Urothelium cell line (cell line): ENCODE measurements at regions not wholly inside any gene's neighbourhood (a gene's known extent, or its start where the extent isn't known, plus 50 kb on each side); places are given as distances from the start of the nearest gene placed in this dataset.
A peak's percentile ranks its signal among the peaks of the same experiment; 100 is the strongest.

Experiments used
- DNase-seq: peaks from one replicate; pipeline ENCODE4 v3.0.0; 2011; ENCODE audit warnings: low spot score, mixed read lengths
- FAIRE-seq: peaks from 2 replicates; lab custom pipeline; 2011; peaks lifted over from hg19 to GRCh38; lab: Jason Lieb, UNC

DNA sequence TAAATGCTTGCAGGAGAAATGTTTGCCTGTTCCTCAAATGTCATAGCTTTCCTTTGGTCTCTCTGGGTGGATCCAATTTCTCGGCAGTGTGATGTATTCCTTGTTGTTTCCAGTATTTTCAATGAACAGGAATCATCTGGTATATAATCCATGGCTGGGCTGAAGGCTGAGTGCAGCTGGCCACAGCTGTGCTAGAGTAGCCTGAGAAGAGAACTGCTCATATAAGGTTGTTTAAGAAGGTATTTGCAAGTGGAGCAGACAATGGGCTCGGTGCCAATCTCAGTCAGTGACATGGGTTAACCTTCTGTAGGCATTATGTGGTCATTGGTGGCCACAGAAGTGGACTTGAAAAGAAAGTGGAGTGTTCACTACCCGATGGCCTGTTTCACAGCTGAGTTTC is 390.3 kb downstream of the SPRY1 start:
- FAIRE-seq: no peak
- no peak for DNase-seq

DNA sequence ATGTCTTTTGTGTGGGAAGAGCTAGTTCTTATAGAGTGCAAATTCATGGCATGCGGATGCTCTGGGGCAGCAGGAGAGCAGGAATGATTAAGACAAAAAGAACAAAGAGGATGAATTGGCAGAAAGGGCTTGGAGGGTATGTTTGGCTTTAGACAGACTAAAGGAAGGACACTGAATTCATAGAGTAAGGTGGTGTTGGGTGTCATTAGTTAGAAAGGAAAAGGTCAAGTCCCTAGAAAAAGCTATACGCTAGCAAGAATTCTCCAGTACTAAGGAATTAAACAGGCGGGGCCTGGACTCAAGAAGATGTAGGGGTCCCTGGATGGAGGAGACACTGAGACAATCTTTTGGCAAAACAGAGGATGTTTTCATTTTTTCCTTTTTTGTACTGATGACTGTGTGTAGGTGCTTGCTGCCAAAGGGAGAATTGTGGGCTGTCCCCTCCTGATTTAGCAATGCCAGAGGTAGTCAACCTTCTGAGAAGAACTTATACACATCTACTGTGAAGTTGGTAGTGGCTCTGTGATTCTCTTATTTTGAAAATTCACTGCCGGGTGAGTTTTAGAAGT is 391.0 kb downstream of the SPRY1 start:
- no peak for FAIRE-seq
- no peak for DNase-seq

DNA sequence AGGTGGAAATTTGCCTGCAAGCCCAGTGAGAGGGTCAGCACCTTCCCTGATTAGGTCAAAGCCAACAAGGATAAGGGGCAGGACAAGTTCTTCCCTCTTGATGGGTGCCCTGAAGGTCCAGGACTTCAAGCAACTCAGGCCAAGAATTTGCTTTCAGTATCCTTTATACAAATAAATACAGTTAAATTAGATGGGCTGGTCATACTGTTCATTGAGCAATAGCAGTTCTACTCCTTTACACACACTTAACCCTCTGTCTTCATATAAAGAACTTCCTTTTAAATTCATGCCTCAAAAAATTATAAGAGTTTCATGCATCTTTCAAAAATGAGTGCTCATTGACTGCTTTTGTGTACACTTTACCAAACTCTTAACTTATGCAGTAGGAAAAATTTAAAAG is 392.0 kb downstream of the SPRY1 start:
- DNase-seq: no peak
- FAIRE-seq: no peak

DNA sequence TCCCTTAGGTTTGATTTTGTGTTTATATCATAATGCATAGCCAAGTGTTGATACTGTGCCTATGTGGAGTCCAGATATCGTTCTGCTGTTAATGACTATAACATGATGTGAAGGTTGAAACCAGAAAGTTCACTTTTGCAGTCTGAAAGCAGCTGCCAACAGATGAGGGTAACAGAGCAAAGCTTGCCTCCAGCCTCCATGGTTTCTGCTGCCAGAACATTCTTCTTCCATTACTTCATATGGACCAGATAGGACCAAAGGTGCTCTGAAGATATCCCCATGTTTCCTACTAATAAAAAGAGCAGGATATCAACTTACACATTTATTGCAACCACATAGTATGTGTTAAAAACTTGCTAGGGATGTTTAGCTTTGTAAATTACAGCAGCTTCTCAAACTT is 394.1 kb downstream of the SPRY1 start:
- no peak for FAIRE-seq
- DNase-seq: no peak

DNA sequence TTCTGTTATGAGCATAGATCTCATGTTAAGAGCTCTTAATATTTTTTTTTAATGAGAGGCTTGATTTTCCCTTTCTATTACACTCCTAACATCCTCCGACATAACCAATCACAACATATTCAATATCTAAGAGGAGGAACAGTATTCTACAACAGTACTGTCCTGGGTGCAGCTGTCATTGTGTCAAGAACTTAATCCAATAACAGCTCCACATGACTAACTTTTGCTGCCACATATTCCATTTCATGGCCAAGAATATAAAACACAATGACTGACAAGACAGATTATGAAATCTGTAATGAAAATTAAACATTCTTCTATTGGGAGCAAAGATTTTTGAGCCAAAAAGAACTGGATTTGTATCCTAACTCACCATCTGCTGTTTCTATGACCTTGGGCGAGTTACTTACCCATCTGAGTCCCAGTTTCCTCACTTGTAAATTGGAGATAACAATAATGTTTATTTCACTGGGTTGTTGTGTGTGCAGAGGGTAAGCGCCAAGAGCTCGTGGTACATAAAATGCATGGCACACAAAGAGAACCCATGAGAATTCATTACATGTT is 405.6 kb downstream of the SPRY1 start:
- FAIRE-seq: no peak
- no peak for DNase-seq

DNA sequence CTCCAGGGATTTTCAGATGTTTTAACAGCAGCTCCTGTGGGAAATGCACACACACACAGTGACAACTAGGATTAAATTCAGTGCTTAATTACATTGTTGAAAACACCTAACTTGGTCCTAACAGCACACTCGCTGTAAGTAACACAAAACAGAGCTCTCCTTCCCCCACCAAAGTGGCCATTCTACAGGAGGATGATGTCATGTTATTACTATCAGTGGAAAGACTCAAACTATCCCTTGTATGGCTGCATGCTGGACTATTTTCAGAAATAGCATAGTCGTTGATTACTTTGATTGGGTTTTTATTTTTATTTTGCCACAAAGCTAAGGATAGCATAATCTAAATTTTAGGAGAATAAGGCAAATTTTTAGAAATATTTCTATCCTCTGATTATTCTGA is 406.3 kb downstream of the SPRY1 start:
- no peak for FAIRE-seq
- DNase-seq: no peak

DNA sequence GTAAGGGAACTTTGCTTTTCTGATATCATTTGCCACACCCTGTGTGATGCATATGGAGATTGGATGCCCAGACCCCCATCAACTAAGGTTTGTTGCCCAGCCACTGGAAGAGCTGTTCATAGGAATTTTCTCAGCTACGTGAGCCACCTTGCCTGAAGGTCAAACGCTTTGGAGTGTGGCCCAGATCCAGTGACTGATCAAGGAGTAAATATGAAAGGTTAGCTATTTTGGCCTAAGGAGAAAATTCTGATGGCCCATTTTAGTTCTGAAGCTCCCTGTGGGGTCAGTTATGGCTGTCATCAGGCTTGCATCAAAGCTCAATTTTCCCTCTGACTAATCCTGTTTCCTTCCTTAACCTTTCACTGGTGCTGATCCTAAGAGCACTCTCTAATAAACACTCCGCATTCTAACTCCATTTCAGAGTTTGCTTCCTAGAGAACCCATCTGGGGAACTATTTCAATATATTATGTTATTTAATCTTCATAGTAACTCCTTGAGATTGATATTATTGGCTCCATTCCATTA is 407.7 kb downstream of the SPRY1 start:
- FAIRE-seq: no peak
- DNase-seq: no peak

DNA sequence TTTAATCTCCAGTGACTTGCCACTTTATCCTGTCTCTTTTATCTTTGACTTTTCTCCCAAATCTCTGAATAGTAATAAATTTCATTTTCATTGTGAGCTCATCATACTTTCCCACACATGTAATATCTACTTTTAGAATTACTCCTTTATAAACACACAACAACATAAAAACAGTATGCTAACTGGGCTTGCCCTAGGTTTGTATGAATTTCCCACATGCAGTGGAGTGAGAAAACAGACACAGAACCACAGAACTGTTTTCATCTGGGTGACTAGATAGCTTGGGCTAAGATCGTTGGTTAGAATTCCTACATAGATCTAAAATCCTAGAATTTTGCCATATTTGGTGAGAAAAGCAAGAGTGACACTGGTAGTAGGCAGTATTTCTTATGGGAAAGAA is 409.5 kb downstream of the SPRY1 start:
- DNase-seq: no peak
- FAIRE-seq: no peak

DNA sequence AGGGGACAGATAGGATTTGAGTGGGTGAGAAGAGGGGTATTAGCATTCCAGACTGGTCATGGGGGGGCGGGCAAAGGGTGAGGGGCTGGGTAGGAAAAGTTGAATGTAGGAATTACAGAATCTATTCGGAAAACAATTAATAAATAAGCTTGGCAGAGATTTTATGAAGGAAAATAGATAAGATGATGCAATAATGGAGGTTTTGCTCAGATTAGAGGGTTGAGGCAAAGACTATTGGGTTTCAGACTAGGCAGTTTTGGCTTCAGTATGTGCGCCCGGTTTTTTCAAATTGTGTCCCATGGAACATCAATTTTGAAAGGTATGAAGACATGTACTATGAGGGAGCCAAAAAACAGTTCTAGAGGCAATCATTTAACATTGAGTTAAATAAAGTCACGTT is 410.6 kb downstream of the SPRY1 start:
- FAIRE-seq (no peak), DNase-seq (no peak)

DNA sequence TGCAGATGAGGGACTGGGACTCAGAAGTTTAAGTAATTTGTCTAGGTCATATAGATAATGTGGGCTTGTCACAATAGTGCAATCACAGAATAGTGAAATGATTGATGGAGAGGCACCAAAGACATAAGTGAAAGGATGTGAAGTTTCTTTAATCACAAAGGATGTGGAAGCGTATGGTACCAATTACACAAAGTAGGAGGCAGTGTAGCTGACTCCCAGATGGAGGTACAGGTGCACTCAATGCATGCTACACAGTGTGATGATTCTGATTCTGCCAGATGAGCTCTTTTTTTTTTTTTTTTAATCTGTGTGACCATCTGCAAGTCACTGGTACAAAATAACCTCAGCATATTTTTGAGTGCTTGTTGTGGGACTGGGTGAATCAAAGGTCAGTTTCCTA is 411.3 kb downstream of the SPRY1 start:
- no peak for FAIRE-seq
- DNase-seq: no peak

DNA sequence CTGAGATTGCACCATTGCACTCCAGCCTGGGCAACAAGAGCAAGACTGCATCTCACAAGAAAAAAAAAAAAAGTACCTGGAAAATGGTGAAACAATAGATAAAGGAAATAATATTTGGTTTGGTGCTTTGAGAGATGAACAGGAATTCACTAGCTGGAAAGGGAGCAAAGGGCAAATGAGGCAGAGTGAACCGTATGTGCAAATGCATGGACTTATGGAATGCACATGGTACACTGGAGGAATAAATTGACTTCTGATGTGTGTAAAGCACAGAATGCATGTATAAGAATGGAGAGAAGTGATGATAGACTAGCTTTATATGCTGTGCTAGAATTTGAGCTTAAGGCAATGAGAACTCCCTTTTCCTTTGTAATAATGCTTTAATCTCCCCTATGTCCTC is 413.3 kb downstream of the SPRY1 start:
- FAIRE-seq (no peak), DNase-seq (no peak)

DNA sequence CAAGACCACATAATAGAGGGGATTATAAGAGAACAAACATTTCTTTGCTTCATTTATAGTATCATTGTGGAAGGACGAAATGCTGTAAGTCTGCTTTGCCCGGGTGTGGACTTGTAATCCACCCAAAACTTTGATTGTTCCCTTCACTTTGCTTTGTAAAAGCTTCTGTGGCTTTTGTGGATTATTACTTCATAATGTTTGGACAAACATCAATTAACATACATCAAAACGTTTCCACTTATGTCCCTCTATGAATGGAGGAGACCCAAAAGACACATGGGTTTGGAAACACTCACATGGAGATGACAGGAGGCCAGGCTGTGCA is 415.4 kb downstream of the SPRY1 start:
- no peak for FAIRE-seq
- DNase-seq: no peak

DNA sequence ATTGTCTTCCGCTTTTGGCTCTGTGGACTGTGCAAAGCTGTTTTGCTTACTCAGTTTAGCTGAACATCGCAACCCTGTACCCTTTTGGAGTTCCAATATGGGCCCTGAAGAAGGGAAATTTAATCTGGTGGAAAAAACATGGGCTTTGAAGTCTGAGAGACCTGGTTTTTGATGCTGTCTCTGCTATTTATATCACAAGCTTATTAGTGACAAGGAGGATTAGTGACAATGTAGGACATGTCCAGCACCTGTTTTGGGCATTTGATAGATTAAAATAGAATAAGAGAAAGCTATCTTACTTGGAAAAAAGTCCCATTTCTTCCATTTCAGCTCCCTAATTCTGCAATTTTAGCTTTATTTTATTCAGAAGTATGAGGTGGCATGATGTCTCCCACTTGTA is 417.3 kb downstream of the SPRY1 start:
- DNase-seq: no peak
- no peak for FAIRE-seq

DNA sequence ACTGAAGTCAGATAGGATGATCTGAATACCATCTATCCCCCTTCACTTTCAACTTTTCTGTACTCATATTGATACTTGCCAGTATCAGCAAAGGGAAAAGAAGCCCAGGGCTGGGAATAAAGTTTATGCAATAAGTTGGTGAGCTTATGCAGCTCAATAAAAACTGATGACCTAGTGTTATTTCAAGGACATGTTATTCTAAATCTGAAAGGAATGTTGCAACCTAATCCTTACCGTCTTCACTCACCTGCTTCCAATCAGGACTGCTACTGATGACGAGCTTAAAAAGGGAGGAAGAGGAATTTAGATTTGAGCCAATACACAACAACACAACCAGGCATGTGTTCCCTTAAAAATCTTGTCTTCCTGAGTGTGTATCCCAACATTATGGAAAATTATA is 419.9 kb downstream of the SPRY1 start:
- DNase-seq: no peak
- no peak for FAIRE-seq

DNA sequence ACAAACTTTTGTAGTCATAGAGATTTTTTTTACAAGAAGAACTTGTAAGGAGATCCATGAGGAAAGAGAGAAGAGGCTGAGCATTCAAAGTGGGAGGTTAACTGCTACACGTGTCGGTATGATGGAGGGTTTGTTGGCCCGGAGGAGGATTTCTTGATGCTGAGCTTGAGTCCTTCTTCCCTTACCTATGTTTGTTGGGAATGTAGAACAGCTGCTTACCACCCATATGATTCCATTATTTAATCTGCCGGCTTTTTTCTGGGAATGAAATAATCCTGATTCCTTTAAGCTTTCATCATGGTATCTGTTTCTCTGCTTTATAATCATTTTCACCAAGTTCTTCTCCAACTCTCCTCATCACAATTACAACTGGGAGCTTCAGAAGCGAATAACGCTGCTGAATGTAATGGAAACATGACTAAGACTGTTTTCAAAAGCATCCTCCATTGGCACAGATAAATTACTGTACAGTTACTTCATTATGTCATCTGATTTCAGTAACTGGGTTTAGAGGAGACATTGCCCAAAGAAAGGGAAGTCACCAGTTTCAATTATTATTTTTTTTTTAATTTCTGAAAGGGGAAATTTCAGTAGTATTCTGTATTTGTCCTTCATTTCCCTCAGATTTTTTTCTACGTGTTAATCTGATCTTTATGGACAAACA is 420.6 kb downstream of the SPRY1 start:
- DNase-seq: no peak
- FAIRE-seq: no peak

DNA sequence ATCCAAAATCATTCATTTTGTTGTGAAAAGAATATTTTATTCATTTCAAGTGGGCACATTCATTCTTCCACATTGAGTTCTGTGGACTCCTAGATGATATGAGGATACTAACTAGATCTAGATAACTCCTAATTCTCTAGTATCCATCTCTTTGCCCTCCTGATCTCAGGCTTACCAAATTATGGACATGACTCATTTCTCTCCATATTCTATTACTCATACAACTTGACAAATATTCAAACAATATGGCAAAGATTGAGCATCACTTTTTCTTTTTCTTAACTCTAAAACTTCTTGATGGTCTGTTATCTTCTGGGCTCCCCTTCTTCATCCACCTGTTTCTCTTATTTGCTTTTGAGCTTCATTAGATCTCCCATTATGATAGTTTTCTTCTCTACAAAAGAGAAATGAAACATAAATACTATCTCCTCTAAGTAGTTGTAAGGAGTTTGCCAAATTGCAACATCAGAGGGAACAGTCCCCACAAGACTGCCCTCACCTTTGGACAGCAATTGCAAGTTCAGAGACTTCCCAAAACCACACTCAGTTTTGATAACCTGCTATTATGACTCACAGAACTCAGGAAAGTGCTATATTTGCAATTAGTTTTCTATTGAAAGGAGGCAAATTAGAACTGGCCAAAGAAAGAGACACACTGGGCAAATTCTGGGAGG is 422.9 kb downstream of the SPRY1 start:
- FAIRE-seq: no peak

DNA sequence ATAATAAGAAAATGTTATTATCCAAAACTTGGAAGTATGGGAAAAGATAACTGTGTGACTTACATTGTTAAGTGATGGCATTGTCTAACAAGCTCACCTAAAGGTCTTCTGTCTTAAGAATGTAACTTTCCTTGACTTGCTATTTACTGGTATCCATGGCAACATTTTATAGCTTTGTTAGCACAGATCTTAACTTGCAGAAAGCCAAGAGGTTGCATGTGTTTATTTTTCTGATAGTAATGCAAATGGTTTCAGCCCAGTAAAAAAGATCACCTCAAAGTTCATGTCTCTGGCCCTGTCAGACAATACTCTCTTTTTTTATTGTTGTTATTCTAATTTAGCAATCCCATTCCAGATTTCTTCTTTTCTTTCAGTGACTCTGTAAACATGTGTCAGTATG is 425.3 kb downstream of the SPRY1 start:
- DNase-seq (no peak), FAIRE-seq (no peak)

More for the DNA sequence above, 422.9 kb downstream of the SPRY1 start:
- DNase-seq: no peak

DNA sequence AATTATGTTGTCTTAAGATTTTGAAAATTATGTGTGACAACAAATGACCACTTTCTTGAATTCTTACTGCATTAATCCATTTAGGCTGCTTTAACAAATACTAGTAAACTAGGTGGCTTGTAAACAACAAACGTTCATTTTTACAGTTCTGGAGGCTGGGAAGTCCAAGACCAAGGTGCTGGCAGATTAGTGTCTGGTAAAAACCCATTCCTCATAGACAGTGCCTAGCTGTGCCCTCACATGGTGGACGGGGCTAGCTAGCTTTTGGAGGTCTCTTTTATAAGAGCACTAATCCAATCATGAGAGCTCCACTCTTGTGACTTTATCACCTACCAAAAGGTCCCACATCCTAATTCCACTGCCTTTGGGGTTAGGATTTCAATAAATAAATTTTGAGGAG is 425.8 kb downstream of the SPRY1 start:
- FAIRE-seq: no peak

DNA sequence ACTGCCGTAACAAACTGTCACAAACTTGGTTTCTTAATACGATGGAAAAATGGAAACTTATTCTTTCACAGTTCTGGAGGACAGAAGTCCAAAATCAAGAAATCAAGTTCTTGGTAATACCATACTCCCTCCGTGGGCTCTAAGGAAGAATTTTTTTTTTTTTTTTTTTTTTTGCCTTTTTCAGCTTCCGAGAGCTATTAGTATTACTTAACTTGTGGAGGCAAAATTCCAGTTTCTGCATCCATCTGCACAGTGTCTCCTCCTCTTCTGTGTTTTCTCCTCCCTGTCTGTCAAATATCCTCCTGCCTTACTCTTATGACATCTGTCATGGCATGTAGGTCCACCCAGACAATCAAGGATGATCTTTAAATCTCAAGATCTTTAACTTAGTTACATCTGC is 426.6 kb downstream of the SPRY1 start:
- no peak for DNase-seq
- FAIRE-seq: no peak

More for the DNA sequence above, 425.8 kb downstream of the SPRY1 start:
- no peak for DNase-seq

DNA sequence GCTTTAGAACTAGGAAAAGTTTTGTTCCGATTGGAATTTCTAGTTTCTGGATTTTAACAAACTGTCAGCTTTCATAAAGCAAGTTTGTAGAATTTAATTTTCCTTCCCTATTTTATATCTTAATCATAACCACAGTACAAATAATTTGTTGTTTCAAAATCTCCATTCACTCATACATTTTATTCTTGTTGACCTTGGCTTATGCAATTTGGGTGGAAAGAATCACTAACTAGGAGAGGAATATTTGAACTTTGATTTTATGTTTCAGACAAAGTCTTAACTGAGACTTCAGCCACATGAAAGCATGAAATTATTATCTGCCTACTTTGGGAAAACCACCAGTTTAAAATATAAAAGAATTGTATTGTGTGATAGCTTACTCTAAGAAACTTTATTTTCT is 427.9 kb downstream of the SPRY1 start:
- no peak for DNase-seq
- FAIRE-seq: no peak

DNA sequence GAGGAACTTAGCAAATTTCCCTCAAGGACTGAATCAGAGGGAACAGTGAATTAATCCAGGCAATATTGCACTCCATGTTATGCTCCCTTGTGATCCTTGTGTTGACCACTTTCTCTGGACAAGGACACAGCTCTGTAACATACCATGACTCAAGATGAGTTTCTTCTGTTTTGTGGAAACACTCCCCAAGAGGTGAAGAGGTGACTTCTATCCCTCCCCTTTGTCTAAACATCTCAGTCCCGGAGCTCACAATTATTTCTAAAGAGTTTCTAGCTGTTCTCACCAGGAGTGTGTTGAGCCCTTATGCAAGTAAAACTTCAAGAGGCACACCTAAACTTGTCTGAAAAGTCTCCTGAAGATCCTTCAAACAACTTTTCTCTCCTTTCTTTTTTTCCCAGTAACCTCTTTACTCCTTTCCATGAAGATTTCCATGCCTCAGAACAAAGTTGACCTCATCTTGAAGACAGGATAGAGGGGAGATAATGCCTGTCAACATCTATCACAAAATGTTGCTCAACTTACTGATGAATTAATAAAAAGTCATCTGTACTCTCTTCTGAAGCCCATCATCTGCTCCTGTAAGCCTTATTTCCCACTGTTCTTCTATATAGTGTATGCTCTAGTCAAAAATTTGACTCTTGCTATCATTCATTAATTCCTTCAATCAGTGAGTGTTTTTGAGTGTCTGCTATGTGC is 429.1 kb downstream of the SPRY1 start:
- DNase-seq: no peak

DNA sequence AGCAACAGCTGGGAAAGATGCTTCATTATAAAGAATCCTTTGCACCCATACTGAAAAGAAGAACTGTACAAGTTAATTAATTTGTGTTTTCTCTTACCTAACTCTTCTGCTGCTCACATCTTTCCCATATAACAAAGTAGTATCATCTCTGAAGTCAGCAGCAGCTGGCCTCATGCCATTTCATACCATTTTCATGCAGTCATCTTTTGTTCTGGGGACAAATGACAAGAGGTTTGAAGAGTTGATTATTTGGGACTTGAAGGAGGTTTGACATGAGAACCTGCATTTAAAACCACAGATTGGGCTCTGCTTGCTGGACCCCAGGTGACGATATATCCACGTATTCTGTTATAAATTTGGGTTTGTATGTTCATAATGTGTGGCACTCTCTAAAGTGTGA is 430.3 kb downstream of the SPRY1 start:
- DNase-seq: peak; percentile 25
- FAIRE-seq: no peak

More for the DNA sequence above, 429.1 kb downstream of the SPRY1 start:
- FAIRE-seq: no peak
